Psoas muscle (tissue), 7 donors: ENCODE measurements at regions not wholly inside any gene's neighbourhood (a gene's known extent, or its start where the extent isn't known, plus 50 kb on each side); places are given as distances from the start of the nearest gene placed in this dataset.

Experiments used
- ATAC-seq, 4 donors: fragments of 200-7000 bp; cut with Tn5 transposase; one replicate each; pipeline ENCODE4 v1.9.1; 2020; ENCODE audit warnings: moderate library complexity in 3 of 4, mild to moderate bottlenecking in 2 of 4
- DNase-seq, 2 donors: peaks; one replicate each; pipeline ENCODE4 v3.0.0-alpha.2; 2020
- H3K27ac ChIP-seq: fragments of 200-600 bp; one replicate; pipeline ENCODE4 v1.8.0; 2022
- H3K27me3 ChIP-seq, 3 donors: fragments of 200-600 bp in 1 of 3; one replicate each; pipeline versions ENCODE4 v1.6.1 to v1.8.0; 2013 to 2022; ENCODE audit warnings: low read length in 2 of 3, mild to moderate bottlenecking in 2 of 3, moderate library complexity in 1 of 3; ENCODE audit not compliant: insufficient read depth in 3 of 3
- H3K36me3 ChIP-seq, 2 donors: fragments of 200-600 bp in 1 of 2; one replicate each; pipeline versions ENCODE4 v1.6.1 to v1.8.0; 2013 to 2022; ENCODE audit warnings: low read depth in 1 of 2, mild to moderate bottlenecking in 1 of 2, moderate library complexity in 1 of 2; ENCODE audit not compliant: insufficient read depth in 1 of 2
- H3K4me1 ChIP-seq: fragments of 200-600 bp; one replicate; pipeline ENCODE4 v1.8.0; 2022
- H3K4me3 ChIP-seq: fragments of 200-600 bp; one replicate; pipeline ENCODE4 v1.8.0; 2022; ENCODE audit warnings: mild to moderate bottlenecking
- H3K9me3 ChIP-seq: fragments of 200-600 bp; one replicate; pipeline ENCODE4 v1.8.0; 2022
- WGBS, 3 donors: extraction: QIAGEN DNeasy Blood & Tissue Kit; methylation state at CpG; one replicate each; pipeline versions ENCODE4 v1.1.6 to v1.1.7; 2013; 5-methylcytosine and 5-hydroxymethylcytosine counted together
- intact Hi-C, 2 donors: fragments of 100-400 bp; cut with DNase I; formaldehyde crosslinking; loops; one replicate each; pipeline versions ENCODE4 v1.11.0 to v1.14.2; 2022
- TF ChIP-seq, protein P1 (sequence below): fragments of 200-600 bp; IDR thresholded peaks from one replicate; pipeline ENCODE4 v1.8.0; 2022; ENCODE audit warnings: antibody characterized with exemption
- donor health status: healthy with polysubstance abuse.
- donor health status: DM: no; HTN: no; CAD: no; lungs with moderate emphysema.
- donor health status: Bipolar disorder and iron deficiency.
- donor health status: healthy.
- donor health status: DM: yes; HTN: yes; CAD: no.
- donor health status: DM: no; HTN: no; CAD: no.
- donor health status: DM: yes; HTN: yes; CAD: no.

GRCh38 chr5:67971971-67972821, 243.4 kb upstream of the PIK3R1 start:
- H3K4me3 ChIP-seq = no peak overlapping the region
- ATAC-seq = peak in 1 of 4 donors; percentile 21
- H3K27me3 ChIP-seq = no peaks in the 10 kb centered on the region
- intact Hi-C loops = loop anchor here in 1 of 2 donors (2.0 kb wide), 1 partner anchor 39 kb away; no protein-coding TSS in a partner anchor
- TF ChIP-seq, protein P1, sequence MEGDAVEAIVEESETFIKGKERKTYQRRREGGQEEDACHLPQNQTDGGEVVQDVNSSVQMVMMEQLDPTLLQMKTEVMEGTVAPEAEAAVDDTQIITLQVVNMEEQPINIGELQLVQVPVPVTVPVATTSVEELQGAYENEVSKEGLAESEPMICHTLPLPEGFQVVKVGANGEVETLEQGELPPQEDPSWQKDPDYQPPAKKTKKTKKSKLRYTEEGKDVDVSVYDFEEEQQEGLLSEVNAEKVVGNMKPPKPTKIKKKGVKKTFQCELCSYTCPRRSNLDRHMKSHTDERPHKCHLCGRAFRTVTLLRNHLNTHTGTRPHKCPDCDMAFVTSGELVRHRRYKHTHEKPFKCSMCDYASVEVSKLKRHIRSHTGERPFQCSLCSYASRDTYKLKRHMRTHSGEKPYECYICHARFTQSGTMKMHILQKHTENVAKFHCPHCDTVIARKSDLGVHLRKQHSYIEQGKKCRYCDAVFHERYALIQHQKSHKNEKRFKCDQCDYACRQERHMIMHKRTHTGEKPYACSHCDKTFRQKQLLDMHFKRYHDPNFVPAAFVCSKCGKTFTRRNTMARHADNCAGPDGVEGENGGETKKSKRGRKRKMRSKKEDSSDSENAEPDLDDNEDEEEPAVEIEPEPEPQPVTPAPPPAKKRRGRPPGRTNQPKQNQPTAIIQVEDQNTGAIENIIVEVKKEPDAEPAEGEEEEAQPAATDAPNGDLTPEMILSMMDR = no peak
- H3K36me3 ChIP-seq = no peaks in the 10 kb centered on the region
- no peaks in the 10 kb centered on the region for H3K9me3 ChIP-seq
- 43 to 72% (median 56%) methylated on average over 5 of the region's 5 CpGs for WGBS, 3 donors
- no peak for DNase-seq
- H3K4me1 ChIP-seq = peaks cover 11% of the 10 kb centered on the region
- no peak overlapping the region for H3K27ac ChIP-seq

DNA sequence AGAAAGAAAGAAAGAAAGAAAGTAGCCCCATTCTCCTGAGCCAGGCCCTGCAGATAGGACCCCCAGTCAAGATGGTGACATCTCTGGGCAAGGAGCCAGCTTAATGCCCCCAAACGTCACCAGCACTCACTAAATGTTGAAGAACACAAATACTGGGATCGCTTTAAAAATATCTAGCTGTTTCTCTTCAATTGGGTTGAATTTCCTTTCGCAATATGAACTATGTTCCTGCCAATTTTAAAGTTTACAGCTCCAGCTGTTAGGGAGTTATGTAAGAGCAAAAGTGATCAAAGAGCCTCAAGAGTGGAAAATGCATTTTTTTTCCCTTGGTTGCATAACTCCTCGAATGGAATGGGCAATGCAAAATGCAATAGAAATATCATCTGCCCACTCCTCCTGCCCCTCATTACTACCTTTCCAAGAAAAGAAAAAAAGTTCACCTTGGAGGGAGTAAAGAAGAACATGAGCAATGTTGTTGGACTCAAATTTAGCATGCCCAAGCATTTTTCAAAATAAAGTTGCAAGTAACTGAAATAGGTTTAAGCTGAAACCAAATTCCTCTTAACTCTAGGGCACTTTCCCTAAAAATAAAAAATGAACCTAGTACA, 244.2 kb upstream of the PIK3R1 start:
- Histone ChIP-seq H3K4me1 (peaks cover 11% of the 10 kb centered on the region), H3K36me3 (no peaks in the 10 kb centered on the region), H3K27me3 (no peaks in the 10 kb centered on the region), H3K9me3 (no peaks in the 10 kb centered on the region), H3K4me3 (no peak overlapping the region), H3K27ac (peak overlapping the region; percentile 9)
- DNase-seq (peak; percentile 23 to 51), ATAC-seq (peak in 3 of 4 donors; percentile 37 to 74 (median 40))
- intact Hi-C loops = loop anchor here in 1 of 2 donors (2.0 kb wide), 1 partner anchor 39 kb away; no protein-coding TSS in a partner anchor
- TF ChIP-seq, protein P1 = no peak
- WGBS, 3 donors = 28 to 44% (median 28%) methylated on average over 4 of the region's 4 CpGs

GRCh38 chr5:67969631-67970030, 245.9 kb upstream of the PIK3R1 start:
- no peak overlapping the region for H3K4me3 ChIP-seq
- no peaks in the 10 kb centered on the region for H3K36me3 ChIP-seq
- TF ChIP-seq, protein P1 = no peak
- H3K27me3 ChIP-seq = no peaks in the 10 kb centered on the region
- no peak overlapping the region for H3K27ac ChIP-seq
- H3K9me3 ChIP-seq = no peaks in the 10 kb centered on the region
- 89 to 97% (median 94%) methylated on average over 2 of the region's 2 CpGs for WGBS, 3 donors
- H3K4me1 ChIP-seq = peaks cover 11% of the 10 kb centered on the region
- intact Hi-C loops = loop anchor here in 1 of 2 donors (2.0 kb wide), 1 partner anchor 37 kb away; no protein-coding TSS in a partner anchor
- no peak for ATAC-seq
- no peak for DNase-seq

GRCh38 chr5:67969176-67969575, 246.4 kb upstream of the PIK3R1 start:
- Histone ChIP-seq H3K36me3 (no peaks in the 10 kb centered on the region), H3K4me1 (peaks cover 11% of the 10 kb centered on the region), H3K9me3 (no peaks in the 10 kb centered on the region), H3K4me3 (no peak overlapping the region), H3K27ac (no peak overlapping the region), H3K27me3 (no peaks in the 10 kb centered on the region)
- no peak for DNase-seq
- intact Hi-C loops = no loop called here
- TF ChIP-seq, protein P1 = no peak
- 41 to 62% (median 43%) methylated on average over 2 of the region's 2 CpGs for WGBS, 3 donors
- ATAC-seq = no peak
